CD4-positive, alpha-beta T cell treated with Interleukin-6 at 100 ng/mL for 8 hours (primary cell): ENCODE measurements at regions not wholly inside any gene's neighbourhood (a gene's known extent, or its start where the extent isn't known, plus 50 kb on each side); places are given as distances from the start of the nearest gene placed in this dataset.
"Not testable (repeated sequence)": the region's sequence is repeated elsewhere in the genome, so short reads cannot be mapped to it uniquely, and the experiment has no call there.

Source experiments
- DNase-seq: peaks from one replicate; pipeline ENCODE4 v3.0.0-alpha.2; 2020; ENCODE audit warnings: mixed read lengths, low spot score

- no peak for DNase-seq
Measured at GRCh38 chr6:27623103-27623502, 150.2 kb upstream of the ZNF184 start.

GRCh38 chr6:27619436-27619835 is 146.5 kb upstream of the ZNF184 start:
- DNase-seq, result no peak

GRCh38 chr6:27617700-27618689 is 145.1 kb upstream of the ZNF184 start:
- DNase-seq, result no peak

- no peak for DNase-seq
Measured at GRCh38 chr6:27617046-27617687, 144.3 kb upstream of the ZNF184 start.

- no peak for DNase-seq
Measured at GRCh38 chr6:27616328-27617045, 143.6 kb upstream of the ZNF184 start.

- no peak for DNase-seq
Measured at GRCh38 chr6:27611451-27611850, 138.5 kb upstream of the ZNF184 start.

GRCh38 chr6:27608916-27609883 is 136.3 kb upstream of the ZNF184 start:
- DNase-seq, result no peak

- DNase-seq, result no peak
Measured at GRCh38 chr6:27605401-27606342, 132.8 kb upstream of the ZNF184 start.

- DNase-seq, result no peak
Measured at GRCh38 chr6:27604986-27605385, 132.1 kb upstream of the ZNF184 start.

- DNase-seq, result no peak
Measured at GRCh38 chr6:27601668-27602254, 128.9 kb upstream of the ZNF184 start.

GRCh38 chr6:27599859-27600532 is 127.1 kb upstream of the ZNF184 start:
- no peak for DNase-seq

- DNase-seq, result not testable (repeated sequence)
Measured at GRCh38 chr6:27597031-27597567, 124.2 kb upstream of the ZNF184 start.

GRCh38 chr6:27593861-27594260 is 121.0 kb upstream of the ZNF184 start:
- DNase-seq, result no peak

GRCh38 chr6:27593200-27593818 is 120.4 kb upstream of the ZNF184 start:
- no peak for DNase-seq

- no peak for DNase-seq
Measured at GRCh38 chr6:27592481-27593199, 119.7 kb upstream of the ZNF184 start.

- no peak for DNase-seq
Measured at GRCh38 chr6:27591699-27592480, 119.0 kb upstream of the ZNF184 start.

GRCh38 chr6:27585316-27585715 is 112.4 kb upstream of the ZNF184 start:
- DNase-seq, result not testable (repeated sequence)
